ENCODE measurements at regions not wholly inside any gene's neighbourhood (a gene's known extent, or its start where the extent isn't known, plus 50 kb on each side); places are given as distances from the start of the nearest gene placed in this dataset.

DNA sequence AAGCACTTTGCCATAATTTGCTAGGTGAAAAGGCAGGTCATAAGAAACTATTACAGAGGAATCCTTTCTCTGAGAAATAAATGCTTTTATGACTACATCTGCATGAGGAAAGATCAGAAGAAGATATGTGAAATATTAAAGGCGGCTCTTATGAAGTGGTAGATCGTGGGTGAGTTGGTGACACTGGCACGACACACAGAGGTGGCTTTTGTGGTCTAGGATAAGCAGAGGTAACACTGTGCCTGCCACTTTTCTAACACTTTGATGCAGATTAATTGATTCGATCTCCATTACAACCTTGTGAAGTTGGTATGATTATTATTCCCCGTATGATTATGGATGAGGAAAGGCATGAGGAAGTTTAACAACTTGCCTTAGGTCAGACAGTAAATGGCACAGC is 60.0 kb upstream of the ELK3 start:
- 87 to 95% methylated on average over 5 of the region's 5 CpGs for WGBS, 2 experiments (ENCODE audit: insufficient coverage in 1 of 2, insufficient read length in 1 of 2)
- H3K27ac ChIP-seq (ENCODE audit: low read depth, low read length): no peak overlapping the region
- H3K4me1 ChIP-seq (ENCODE audit: control insufficient read depth, insufficient read depth, low read length): no peaks in the 10 kb centered on the region

DNA sequence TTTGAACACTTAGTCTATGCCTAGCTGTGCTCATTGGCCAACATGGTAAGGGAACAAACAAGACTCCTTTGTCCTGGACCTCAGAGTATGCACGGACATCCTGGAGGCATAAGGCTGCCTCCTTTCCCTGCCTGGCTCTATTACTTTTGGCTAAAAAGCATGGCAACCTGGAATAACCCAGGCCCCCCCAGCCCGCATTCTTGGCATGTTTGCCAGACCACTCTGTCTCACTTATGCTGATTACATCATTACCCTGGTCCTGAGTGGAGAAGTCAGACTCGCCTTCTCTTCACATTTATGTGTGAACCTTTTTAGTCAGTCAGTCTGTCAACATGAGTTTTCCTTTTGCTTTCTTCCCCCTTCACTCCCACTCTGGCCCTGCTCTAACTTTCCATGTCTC is 58.0 kb upstream of the ELK3 start:
- Histone ChIP-seq H3K4me1 (ENCODE audit: control insufficient read depth, insufficient read depth, low read length) (no peaks in the 10 kb centered on the region), H3K27ac (ENCODE audit: low read depth, low read length) (no peak overlapping the region), H3K36me3 (ENCODE audit: control insufficient read depth, insufficient read depth, low read length) (no peaks in the 10 kb centered on the region), H3K27me3 (ENCODE audit: control insufficient read depth, insufficient read depth, low read length, poor library complexity, severe bottlenecking) (no peaks in the 10 kb centered on the region), H3K4me3 (ENCODE audit: low read length) (no peak overlapping the region), H3K9me3 (ENCODE audit: control insufficient read depth, low read length) (no peaks in the 10 kb centered on the region), H3K9ac (ENCODE audit: extremely low read depth, low read length, poor library complexity, severe bottlenecking) (no peak overlapping the region)
- Mint-ChIP-seq H3K36me3 (ENCODE audit: low read depth) (no peaks in the 10 kb centered on the region), H3K9me3 (no peaks in the 10 kb centered on the region), H3K4me3 (no peak overlapping the region), H3K27ac (no peak overlapping the region), H3K27me3 (ENCODE audit: insufficient read depth) (no peaks in the 10 kb centered on the region), H3K4me1 (no peaks in the 10 kb centered on the region)
- WGBS, 2 experiments (ENCODE audit: insufficient coverage in 1 of 2, insufficient read length in 1 of 2): 82 to 85% methylated on average over 3 of the region's 3 CpGs
- TF ChIP-seq, protein P1, sequence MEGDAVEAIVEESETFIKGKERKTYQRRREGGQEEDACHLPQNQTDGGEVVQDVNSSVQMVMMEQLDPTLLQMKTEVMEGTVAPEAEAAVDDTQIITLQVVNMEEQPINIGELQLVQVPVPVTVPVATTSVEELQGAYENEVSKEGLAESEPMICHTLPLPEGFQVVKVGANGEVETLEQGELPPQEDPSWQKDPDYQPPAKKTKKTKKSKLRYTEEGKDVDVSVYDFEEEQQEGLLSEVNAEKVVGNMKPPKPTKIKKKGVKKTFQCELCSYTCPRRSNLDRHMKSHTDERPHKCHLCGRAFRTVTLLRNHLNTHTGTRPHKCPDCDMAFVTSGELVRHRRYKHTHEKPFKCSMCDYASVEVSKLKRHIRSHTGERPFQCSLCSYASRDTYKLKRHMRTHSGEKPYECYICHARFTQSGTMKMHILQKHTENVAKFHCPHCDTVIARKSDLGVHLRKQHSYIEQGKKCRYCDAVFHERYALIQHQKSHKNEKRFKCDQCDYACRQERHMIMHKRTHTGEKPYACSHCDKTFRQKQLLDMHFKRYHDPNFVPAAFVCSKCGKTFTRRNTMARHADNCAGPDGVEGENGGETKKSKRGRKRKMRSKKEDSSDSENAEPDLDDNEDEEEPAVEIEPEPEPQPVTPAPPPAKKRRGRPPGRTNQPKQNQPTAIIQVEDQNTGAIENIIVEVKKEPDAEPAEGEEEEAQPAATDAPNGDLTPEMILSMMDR (conservative IDR thresholded peaks at IDR 0.05): no peak
- no peak for DNase-seq

More for the DNA sequence above, 60.0 kb upstream of the ELK3 start:
- Histone ChIP-seq H3K27me3 (ENCODE audit: control insufficient read depth, insufficient read depth, low read length, poor library complexity, severe bottlenecking) (no peaks in the 10 kb centered on the region), H3K4me3 (ENCODE audit: low read length) (no peak overlapping the region), H3K9ac (ENCODE audit: extremely low read depth, low read length, poor library complexity, severe bottlenecking) (no peak overlapping the region), H3K9me3 (ENCODE audit: control insufficient read depth, low read length) (no peaks in the 10 kb centered on the region), H3K36me3 (ENCODE audit: control insufficient read depth, insufficient read depth, low read length) (no peaks in the 10 kb centered on the region)
- no peaks in the 10 kb centered on the region for H3K36me3 Mint-ChIP-seq (ENCODE audit: low read depth)
- peaks cover 5% of the 10 kb centered on the region for H3K27me3 Mint-ChIP-seq (ENCODE audit: insufficient read depth)
- H3K9me3 Mint-ChIP-seq: no peaks in the 10 kb centered on the region
- no peak overlapping the region for H3K4me3 Mint-ChIP-seq
- peaks cover 5% of the 10 kb centered on the region for H3K4me1 Mint-ChIP-seq
- TF ChIP-seq, protein P1 (conservative IDR thresholded peaks at IDR 0.05): no peak
- no peak overlapping the region for H3K27ac Mint-ChIP-seq
- DNase-seq: no peak

DNA sequence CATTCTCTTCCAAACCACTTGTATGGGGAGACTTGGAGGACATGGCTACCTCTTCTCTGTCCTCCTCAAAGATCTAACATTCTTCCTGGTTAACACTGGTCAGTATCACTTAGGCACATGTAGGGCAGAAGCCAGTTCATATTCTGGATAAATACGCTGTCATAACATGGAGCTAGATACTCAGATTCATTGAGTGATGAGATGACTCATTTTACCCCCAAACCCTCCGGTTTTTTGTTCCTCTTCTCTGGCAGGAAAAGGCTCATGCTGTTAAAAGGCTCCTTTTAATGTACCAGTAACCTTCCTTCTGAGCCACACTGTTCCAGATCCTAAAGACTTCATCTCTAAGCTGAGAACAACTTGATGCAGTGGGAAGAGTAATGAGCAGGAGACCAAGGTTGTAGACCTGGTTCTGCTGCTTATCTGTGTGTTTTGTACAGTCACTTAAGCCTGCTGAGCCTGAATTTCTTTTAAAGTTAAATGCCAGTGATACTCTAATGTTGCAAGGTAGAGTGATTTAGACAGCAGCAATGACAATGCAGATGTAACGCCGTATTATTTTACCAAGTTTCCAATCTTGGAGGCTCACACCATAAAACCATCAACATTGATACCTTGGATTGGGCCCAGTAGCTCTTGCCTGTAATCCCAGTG is 57.3 kb upstream of the ELK3 start:
- no peaks in the 10 kb centered on the region for H3K4me1 Mint-ChIP-seq
- no peak overlapping the region for H3K4me3 Mint-ChIP-seq
- no peaks in the 10 kb centered on the region for H3K36me3 ChIP-seq (ENCODE audit: control insufficient read depth, insufficient read depth, low read length)
- no peak for DNase-seq
- H3K9me3 Mint-ChIP-seq: no peaks in the 10 kb centered on the region
- no peak overlapping the region for H3K27ac ChIP-seq (ENCODE audit: low read depth, low read length)
- 93 to 100% methylated on average over 4 of the region's 4 CpGs for WGBS, 2 experiments (ENCODE audit: insufficient coverage in 1 of 2, insufficient read length in 1 of 2)
- no peaks in the 10 kb centered on the region for H3K4me1 ChIP-seq (ENCODE audit: control insufficient read depth, insufficient read depth, low read length)
- no peak overlapping the region for H3K27ac Mint-ChIP-seq
- H3K9me3 ChIP-seq (ENCODE audit: control insufficient read depth, low read length): no peaks in the 10 kb centered on the region
- no peaks in the 10 kb centered on the region for H3K27me3 Mint-ChIP-seq (ENCODE audit: insufficient read depth)
- H3K27me3 ChIP-seq (ENCODE audit: control insufficient read depth, insufficient read depth, low read length, poor library complexity, severe bottlenecking): no peaks in the 10 kb centered on the region
- H3K4me3 ChIP-seq (ENCODE audit: low read length): no peak overlapping the region
- TF ChIP-seq, protein P1 (conservative IDR thresholded peaks at IDR 0.05): no peak
- no peak overlapping the region for H3K9ac ChIP-seq (ENCODE audit: extremely low read depth, low read length, poor library complexity, severe bottlenecking)
- H3K36me3 Mint-ChIP-seq (ENCODE audit: low read depth): no peaks in the 10 kb centered on the region

Data from endodermal cell (in vitro differentiated cells).